ENCODE measurements at regions not wholly inside any gene's neighbourhood (a gene's known extent, or its start where the extent isn't known, plus 50 kb on each side); places are given as distances from the start of the nearest gene placed in this dataset.

- TF ChIP-seq CTCF (IDR thresholded peaks at IDR 0.05; ENCODE audit: insufficient read depth, low read depth, low read length, missing control alignments): no peak
- no peak overlapping the region for H3K4me3 ChIP-seq (ENCODE audit: low read depth, low read length)
- no peak for DNase-seq (ENCODE audit: low read depth)
Measured at GRCh38 chr9:73805853-73806458, 654.3 kb downstream of the ANXA1 start.

GRCh38 chr9:73806876-73807275 lies 655.2 kb downstream of the ANXA1 start:
- TF ChIP-seq CTCF (IDR thresholded peaks at IDR 0.05; ENCODE audit: insufficient read depth, low read depth, low read length, missing control alignments): no peak
- no peak overlapping the region for H3K4me3 ChIP-seq (ENCODE audit: low read depth, low read length)
- no peak for DNase-seq (ENCODE audit: low read depth)

GRCh38 chr9:73807952-73808351 lies 656.3 kb downstream of the ANXA1 start:
- H3K4me3 ChIP-seq (ENCODE audit: low read depth, low read length): no peak overlapping the region
- no peak for DNase-seq (ENCODE audit: low read depth)
- no peak for TF ChIP-seq CTCF (IDR thresholded peaks at IDR 0.05; ENCODE audit: insufficient read depth, low read depth, low read length, missing control alignments)

GRCh38 chr9:73810585-73811215 lies 659.0 kb downstream of the ANXA1 start:
- no peak for TF ChIP-seq CTCF (IDR thresholded peaks at IDR 0.05; ENCODE audit: insufficient read depth, low read depth, low read length, missing control alignments)
- no peak overlapping the region for H3K4me3 ChIP-seq (ENCODE audit: low read depth, low read length)
- no peak for DNase-seq (ENCODE audit: low read depth)

GRCh38 chr9:73813546-73813945 lies 661.9 kb downstream of the ANXA1 start:
- no peak for DNase-seq (ENCODE audit: low read depth)
- TF ChIP-seq CTCF (IDR thresholded peaks at IDR 0.05; ENCODE audit: insufficient read depth, low read depth, low read length, missing control alignments): no peak
- no peak overlapping the region for H3K4me3 ChIP-seq (ENCODE audit: low read depth, low read length)

- no peak overlapping the region for H3K4me3 ChIP-seq (ENCODE audit: low read depth, low read length)
- DNase-seq (ENCODE audit: low read depth): no peak
- no peak for TF ChIP-seq CTCF (IDR thresholded peaks at IDR 0.05; ENCODE audit: insufficient read depth, low read depth, low read length, missing control alignments)
Measured at GRCh38 chr9:73816905-73817304, 665.2 kb downstream of the ANXA1 start.

- DNase-seq (ENCODE audit: low read depth): no peak
- no peak for TF ChIP-seq CTCF (IDR thresholded peaks at IDR 0.05; ENCODE audit: insufficient read depth, low read depth, low read length, missing control alignments)
- H3K4me3 ChIP-seq (ENCODE audit: low read depth, low read length): no peak overlapping the region
Measured at GRCh38 chr9:73824671-73825070, 672.5 kb upstream of the RORB start.
